Natural killer cell (primary cell): ENCODE measurements at regions not wholly inside any gene's neighbourhood (a gene's known extent, or its start where the extent isn't known, plus 50 kb on each side); places are given as distances from the start of the nearest gene placed in this dataset.

ENCODE experiments used
- ATAC-seq, 3 donors: fragments of 150-1000 bp in 2 of 3; fragments of 200-7000 bp in 1 of 3; cut with Tn5 transposase; 1 replicate in 1 of 3; 2 replicates in 2 of 3; pipeline ENCODE4 v1.10.0; 2021; ENCODE audit warnings: mild to moderate bottlenecking in 2 of 3, moderate library complexity in 2 of 3
- DNase-seq, 2 donors: peaks; one replicate each; pipeline versions ENCODE4 v3.0.0 to v3.0.0-alpha.2; 2013 to 2021; ENCODE audit warnings: mixed read lengths in 1 of 2
- H3K27ac ChIP-seq: one replicate; pipeline ENCODE4 v1.5.1; 2013; ENCODE audit warnings: mild to moderate bottlenecking, low read length
- H3K27me3 ChIP-seq: one replicate; pipeline ENCODE4 v1.6.1; 2013; ENCODE audit warnings: low read length; ENCODE audit not compliant: control insufficient read depth, insufficient read depth
- H3K36me3 ChIP-seq: one replicate; pipeline ENCODE4 v1.6.1; 2013; ENCODE audit warnings: low read length; ENCODE audit not compliant: control insufficient read depth, insufficient read depth
- H3K4me1 ChIP-seq: one replicate; pipeline ENCODE4 v1.6.1; 2013; ENCODE audit warnings: low read length; ENCODE audit not compliant: control insufficient read depth, insufficient read depth
- H3K4me3 ChIP-seq: one replicate; pipeline ENCODE4 v1.5.1; 2013; ENCODE audit warnings: low read length
- H3K9me3 ChIP-seq: one replicate; pipeline ENCODE4 v1.6.1; 2013; ENCODE audit warnings: low read length; ENCODE audit not compliant: control insufficient read depth, insufficient read depth
- H3K27ac Mint-ChIP-seq, 2 donors: one replicate each; pipeline ENCODE4 v1.8.0; 2022; ENCODE audit warnings: mild to moderate bottlenecking in 2 of 2, mixed read lengths in 2 of 2, moderate library complexity in 1 of 2
- H3K27me3 Mint-ChIP-seq, 2 donors: one replicate each; pipeline ENCODE4 v1.8.0; 2022; ENCODE audit warnings: low read depth in 2 of 2, mixed read lengths in 2 of 2
- H3K36me3 Mint-ChIP-seq: one replicate; pipeline ENCODE4 v1.8.0; 2022; ENCODE audit warnings: mixed read lengths
- H3K4me1 Mint-ChIP-seq, 2 donors: one replicate each; pipeline ENCODE4 v1.8.0; 2022; ENCODE audit warnings: mixed read lengths in 2 of 2
- H3K4me3 Mint-ChIP-seq: one replicate; pipeline ENCODE4 v1.8.0; 2022; ENCODE audit warnings: mild to moderate bottlenecking, moderate library complexity, mixed read lengths
- H3K9me3 Mint-ChIP-seq, 2 donors: one replicate each; pipeline ENCODE4 v1.8.0; 2022; ENCODE audit warnings: mixed read lengths in 2 of 2
- WGBS: methylation state at CpG from one replicate; pipeline ENCODE4 v1.1.7; 2013; ENCODE audit warnings: missing lambda C conversion rate; ENCODE audit not compliant: insufficient coverage; 5-methylcytosine and 5-hydroxymethylcytosine counted together
- intact Hi-C: fragments of 100-400 bp; cut with micrococcal nuclease; formaldehyde crosslinking; loops from one replicate; pipeline ENCODE4 v1.14.2; 2022
- TF ChIP-seq, protein P1 (sequence below): fragments of 200-600 bp; IDR thresholded peaks from one replicate; pipeline ENCODE4 v1.8.0; 2022; ENCODE audit warnings: antibody characterized with exemption

GRCh38 chr10:47159361-47160260 lies 140.4 kb upstream of the GDF10 start:
- H3K27me3 Mint-ChIP-seq = peaks cover 0 to 6% of the 10 kb centered on the region in 2 donors
- no peaks in the 10 kb centered on the region for H3K36me3 Mint-ChIP-seq
- intact Hi-C loops = no loop called here
- DNase-seq (no peak), ATAC-seq (no peak)
- H3K4me3 Mint-ChIP-seq = no peak overlapping the region
- no peak overlapping the region for H3K27ac Mint-ChIP-seq
- 88% methylated on average over 7 of the region's 7 CpGs for WGBS
- Histone ChIP-seq H3K4me3 (no peak overlapping the region), H3K4me1 (peaks cover 2% of the 10 kb centered on the region), H3K36me3 (no peaks in the 10 kb centered on the region), H3K27ac (no peak overlapping the region), H3K9me3 (peaks cover 5% of the 10 kb centered on the region), H3K27me3 (peaks cover 3% of the 10 kb centered on the region)
- no peaks in the 10 kb centered on the region for H3K4me1 Mint-ChIP-seq
- H3K9me3 Mint-ChIP-seq = peaks cover 3 to 4% of the 10 kb centered on the region in 2 donors
- TF ChIP-seq, protein P1, sequence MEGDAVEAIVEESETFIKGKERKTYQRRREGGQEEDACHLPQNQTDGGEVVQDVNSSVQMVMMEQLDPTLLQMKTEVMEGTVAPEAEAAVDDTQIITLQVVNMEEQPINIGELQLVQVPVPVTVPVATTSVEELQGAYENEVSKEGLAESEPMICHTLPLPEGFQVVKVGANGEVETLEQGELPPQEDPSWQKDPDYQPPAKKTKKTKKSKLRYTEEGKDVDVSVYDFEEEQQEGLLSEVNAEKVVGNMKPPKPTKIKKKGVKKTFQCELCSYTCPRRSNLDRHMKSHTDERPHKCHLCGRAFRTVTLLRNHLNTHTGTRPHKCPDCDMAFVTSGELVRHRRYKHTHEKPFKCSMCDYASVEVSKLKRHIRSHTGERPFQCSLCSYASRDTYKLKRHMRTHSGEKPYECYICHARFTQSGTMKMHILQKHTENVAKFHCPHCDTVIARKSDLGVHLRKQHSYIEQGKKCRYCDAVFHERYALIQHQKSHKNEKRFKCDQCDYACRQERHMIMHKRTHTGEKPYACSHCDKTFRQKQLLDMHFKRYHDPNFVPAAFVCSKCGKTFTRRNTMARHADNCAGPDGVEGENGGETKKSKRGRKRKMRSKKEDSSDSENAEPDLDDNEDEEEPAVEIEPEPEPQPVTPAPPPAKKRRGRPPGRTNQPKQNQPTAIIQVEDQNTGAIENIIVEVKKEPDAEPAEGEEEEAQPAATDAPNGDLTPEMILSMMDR = no peak

GRCh38 chr10:47160261-47160908 lies 139.6 kb upstream of the GDF10 start:
- peaks cover 3% of the 10 kb centered on the region in 2 donors for H3K9me3 Mint-ChIP-seq
- TF ChIP-seq, protein P1 = no peak

DNA sequence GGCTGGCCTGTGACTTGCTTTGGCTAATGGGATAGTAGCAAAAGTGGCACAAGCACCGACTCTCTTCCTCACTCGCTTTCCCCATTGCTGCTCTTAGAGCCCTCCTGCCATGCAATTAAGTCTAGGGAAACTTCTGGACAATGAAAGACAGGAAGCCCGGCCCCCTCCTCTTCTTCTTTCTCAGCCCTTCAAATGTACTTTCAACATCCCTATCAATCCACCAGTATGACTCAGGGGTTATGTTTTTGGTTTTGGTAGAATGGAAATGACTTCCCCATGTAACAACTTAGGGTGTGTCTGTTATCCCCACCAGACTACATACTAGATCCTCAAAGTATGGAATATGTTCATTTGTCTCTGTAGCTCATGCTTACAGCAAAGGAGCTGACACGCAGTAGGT lies 139.0 kb upstream of the GDF10 start:
- TF ChIP-seq, protein P1 = no peak
- H3K9me3 ChIP-seq = peaks cover 2% of the 10 kb centered on the region
- no peak overlapping the region for H3K27ac ChIP-seq
- no peak overlapping the region for H3K27ac Mint-ChIP-seq
- peaks cover 0 to 6% of the 10 kb centered on the region in 2 donors for H3K27me3 Mint-ChIP-seq
- peaks cover 15% of the 10 kb centered on the region for H3K4me1 ChIP-seq
- H3K36me3 ChIP-seq = no peaks in the 10 kb centered on the region
- DNase-seq = no peak
- peaks cover 7 to 10% of the 10 kb centered on the region in 2 donors for H3K4me1 Mint-ChIP-seq
- WGBS = 95% methylated on average over 4 of the region's 4 CpGs
- H3K4me3 ChIP-seq = no peak overlapping the region
- H3K27me3 ChIP-seq = peaks cover 6% of the 10 kb centered on the region
- intact Hi-C loops = no loop called here
- no peaks in the 10 kb centered on the region for H3K9me3 Mint-ChIP-seq
- H3K4me3 Mint-ChIP-seq = no peak overlapping the region
- ATAC-seq = no peak
- no peaks in the 10 kb centered on the region for H3K36me3 Mint-ChIP-seq

More at GRCh38 chr10:47160261-47160908, 139.6 kb upstream of the GDF10 start:
- Histone ChIP-seq H3K4me1 (peaks cover 9% of the 10 kb centered on the region), H3K9me3 (no peaks in the 10 kb centered on the region), H3K27ac (no peak overlapping the region), H3K36me3 (no peaks in the 10 kb centered on the region), H3K4me3 (no peak overlapping the region), H3K27me3 (peaks cover 4% of the 10 kb centered on the region)
- H3K4me3 Mint-ChIP-seq = no peak overlapping the region
- no peak for ATAC-seq
- peaks cover 4% of the 10 kb centered on the region in 2 donors for H3K4me1 Mint-ChIP-seq
- H3K27ac Mint-ChIP-seq = no peak overlapping the region
- no peaks in the 10 kb centered on the region for H3K36me3 Mint-ChIP-seq
- DNase-seq = no peak
- H3K27me3 Mint-ChIP-seq = peaks cover 0 to 6% of the 10 kb centered on the region in 2 donors
- intact Hi-C loops = no loop called here
- WGBS = 89% methylated on average over 9 of the region's 9 CpGs
